ENCODE measurements at regions not wholly inside any gene's neighbourhood (a gene's known extent, or its start where the extent isn't known, plus 50 kb on each side); places are given as distances from the start of the nearest gene placed in this dataset.

GRCh38 chr1:30267046-30267445 lies 456.3 kb downstream of the MATN1 start:
- TF ChIP-seq, protein P1, sequence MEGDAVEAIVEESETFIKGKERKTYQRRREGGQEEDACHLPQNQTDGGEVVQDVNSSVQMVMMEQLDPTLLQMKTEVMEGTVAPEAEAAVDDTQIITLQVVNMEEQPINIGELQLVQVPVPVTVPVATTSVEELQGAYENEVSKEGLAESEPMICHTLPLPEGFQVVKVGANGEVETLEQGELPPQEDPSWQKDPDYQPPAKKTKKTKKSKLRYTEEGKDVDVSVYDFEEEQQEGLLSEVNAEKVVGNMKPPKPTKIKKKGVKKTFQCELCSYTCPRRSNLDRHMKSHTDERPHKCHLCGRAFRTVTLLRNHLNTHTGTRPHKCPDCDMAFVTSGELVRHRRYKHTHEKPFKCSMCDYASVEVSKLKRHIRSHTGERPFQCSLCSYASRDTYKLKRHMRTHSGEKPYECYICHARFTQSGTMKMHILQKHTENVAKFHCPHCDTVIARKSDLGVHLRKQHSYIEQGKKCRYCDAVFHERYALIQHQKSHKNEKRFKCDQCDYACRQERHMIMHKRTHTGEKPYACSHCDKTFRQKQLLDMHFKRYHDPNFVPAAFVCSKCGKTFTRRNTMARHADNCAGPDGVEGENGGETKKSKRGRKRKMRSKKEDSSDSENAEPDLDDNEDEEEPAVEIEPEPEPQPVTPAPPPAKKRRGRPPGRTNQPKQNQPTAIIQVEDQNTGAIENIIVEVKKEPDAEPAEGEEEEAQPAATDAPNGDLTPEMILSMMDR (optimal IDR thresholded peaks at IDR 0.05 in 1 of 3, IDR thresholded peaks at IDR 0.05 in 1 of 3, conservative IDR thresholded peaks at IDR 0.05 in 1 of 3; ENCODE audit: extremely low read depth in 1 of 3, insufficient read depth in 2 of 3, low read length in 3 of 3), result no peak
- TF ChIP-seq EZH2 (IDR thresholded peaks at IDR 0.05; ENCODE audit: low read length), result no peak

Data from keratinocyte (primary cell).